Chondrocyte (in vitro differentiated cells): ENCODE measurements at regions not wholly inside any gene's neighbourhood (a gene's known extent, or its start where the extent isn't known, plus 50 kb on each side); places are given as distances from the start of the nearest gene placed in this dataset.

ENCODE experiments used
- DNase-seq: peaks from one replicate; pipeline ENCODE4 v3.0.0; 2021; ENCODE audit warnings: mixed read lengths, low spot score
- H3K27ac Mint-ChIP-seq: one replicate; pipeline ENCODE4 v1.8.0; 2021; ENCODE audit warnings: mild to moderate bottlenecking, moderate library complexity, mixed read lengths; ENCODE audit not compliant: unreplicated experiment
- H3K27me3 Mint-ChIP-seq: 2 replicates; pipeline ENCODE4 v1.8.0; 2021; ENCODE audit warnings: low read depth, mixed read lengths
- H3K36me3 Mint-ChIP-seq: 2 replicates; pipeline ENCODE4 v1.8.0; 2021; ENCODE audit warnings: low read depth, mixed read lengths
- H3K4me1 Mint-ChIP-seq: 2 replicates; pipeline ENCODE4 v1.8.0; 2021; ENCODE audit warnings: low read depth, mild to moderate bottlenecking, mixed read lengths
- H3K4me3 Mint-ChIP-seq: one replicate; pipeline ENCODE4 v1.8.0; 2021; ENCODE audit warnings: mild to moderate bottlenecking, moderate library complexity, mixed read lengths; ENCODE audit not compliant: unreplicated experiment
- H3K9me3 Mint-ChIP-seq: 2 replicates; pipeline ENCODE4 v1.8.0; 2021; ENCODE audit warnings: low read depth, mixed read lengths
- TF ChIP-seq, protein P1 (sequence below): fragments of 200-600 bp; sonication (generic); IDR thresholded peaks from 2 replicates; pipeline ENCODE4 v1.5.0; 2021; ENCODE audit warnings: antibody characterized with exemption, mild to moderate bottlenecking, moderate library complexity

DNA sequence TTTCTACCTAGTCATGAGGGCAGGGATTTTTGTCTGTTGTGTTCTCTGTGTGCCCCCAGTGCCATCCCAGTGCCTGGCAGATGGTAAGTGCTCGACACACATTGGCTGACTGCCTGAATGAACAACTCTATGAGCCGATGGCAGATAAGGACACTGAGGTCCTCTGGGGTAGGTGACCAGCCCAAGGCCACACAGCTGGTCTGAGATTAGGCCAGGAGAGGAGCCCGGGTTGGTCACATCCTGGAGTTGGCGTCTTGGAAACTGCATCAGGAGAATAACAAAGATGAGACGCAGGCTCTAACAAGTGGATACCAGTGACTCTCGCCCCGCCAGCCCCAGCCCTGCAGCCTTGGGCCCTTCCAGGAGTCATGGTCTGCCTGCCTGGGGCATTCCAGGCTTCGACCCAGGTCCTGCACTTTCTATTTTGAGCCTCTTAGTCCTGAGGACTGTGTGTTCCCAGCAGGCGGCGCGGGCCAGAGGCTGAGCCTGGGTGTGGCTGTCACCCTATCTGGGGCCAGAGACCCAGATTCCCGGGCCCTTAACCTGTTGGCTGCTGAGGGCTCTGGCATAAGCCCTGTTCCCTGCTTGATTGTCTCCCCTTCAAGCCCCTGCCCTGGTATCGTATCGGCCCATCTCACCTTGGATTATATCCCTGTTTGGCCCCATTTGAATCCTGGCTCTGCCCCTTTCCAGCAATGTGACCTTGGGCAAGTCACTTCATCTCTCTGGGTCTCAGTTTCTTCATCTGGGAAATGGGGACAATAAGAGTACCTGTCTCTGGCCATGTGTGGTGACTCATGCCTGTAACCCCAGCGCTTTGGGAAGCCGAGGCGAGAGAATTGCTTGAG is 88.3 kb downstream of the CEBPB start:
- H3K27me3 Mint-ChIP-seq: no peaks in the 10 kb centered on the region
- H3K9me3 Mint-ChIP-seq: no peaks in the 10 kb centered on the region
- H3K4me1 Mint-ChIP-seq: peaks cover 20% of the 10 kb centered on the region
- no peak overlapping the region for H3K4me3 Mint-ChIP-seq
- no peak for DNase-seq
- TF ChIP-seq, protein P1, sequence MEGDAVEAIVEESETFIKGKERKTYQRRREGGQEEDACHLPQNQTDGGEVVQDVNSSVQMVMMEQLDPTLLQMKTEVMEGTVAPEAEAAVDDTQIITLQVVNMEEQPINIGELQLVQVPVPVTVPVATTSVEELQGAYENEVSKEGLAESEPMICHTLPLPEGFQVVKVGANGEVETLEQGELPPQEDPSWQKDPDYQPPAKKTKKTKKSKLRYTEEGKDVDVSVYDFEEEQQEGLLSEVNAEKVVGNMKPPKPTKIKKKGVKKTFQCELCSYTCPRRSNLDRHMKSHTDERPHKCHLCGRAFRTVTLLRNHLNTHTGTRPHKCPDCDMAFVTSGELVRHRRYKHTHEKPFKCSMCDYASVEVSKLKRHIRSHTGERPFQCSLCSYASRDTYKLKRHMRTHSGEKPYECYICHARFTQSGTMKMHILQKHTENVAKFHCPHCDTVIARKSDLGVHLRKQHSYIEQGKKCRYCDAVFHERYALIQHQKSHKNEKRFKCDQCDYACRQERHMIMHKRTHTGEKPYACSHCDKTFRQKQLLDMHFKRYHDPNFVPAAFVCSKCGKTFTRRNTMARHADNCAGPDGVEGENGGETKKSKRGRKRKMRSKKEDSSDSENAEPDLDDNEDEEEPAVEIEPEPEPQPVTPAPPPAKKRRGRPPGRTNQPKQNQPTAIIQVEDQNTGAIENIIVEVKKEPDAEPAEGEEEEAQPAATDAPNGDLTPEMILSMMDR: peak; percentile 68
- H3K36me3 Mint-ChIP-seq: no peaks in the 10 kb centered on the region
- H3K27ac Mint-ChIP-seq: peak overlapping the region; percentile 27

DNA sequence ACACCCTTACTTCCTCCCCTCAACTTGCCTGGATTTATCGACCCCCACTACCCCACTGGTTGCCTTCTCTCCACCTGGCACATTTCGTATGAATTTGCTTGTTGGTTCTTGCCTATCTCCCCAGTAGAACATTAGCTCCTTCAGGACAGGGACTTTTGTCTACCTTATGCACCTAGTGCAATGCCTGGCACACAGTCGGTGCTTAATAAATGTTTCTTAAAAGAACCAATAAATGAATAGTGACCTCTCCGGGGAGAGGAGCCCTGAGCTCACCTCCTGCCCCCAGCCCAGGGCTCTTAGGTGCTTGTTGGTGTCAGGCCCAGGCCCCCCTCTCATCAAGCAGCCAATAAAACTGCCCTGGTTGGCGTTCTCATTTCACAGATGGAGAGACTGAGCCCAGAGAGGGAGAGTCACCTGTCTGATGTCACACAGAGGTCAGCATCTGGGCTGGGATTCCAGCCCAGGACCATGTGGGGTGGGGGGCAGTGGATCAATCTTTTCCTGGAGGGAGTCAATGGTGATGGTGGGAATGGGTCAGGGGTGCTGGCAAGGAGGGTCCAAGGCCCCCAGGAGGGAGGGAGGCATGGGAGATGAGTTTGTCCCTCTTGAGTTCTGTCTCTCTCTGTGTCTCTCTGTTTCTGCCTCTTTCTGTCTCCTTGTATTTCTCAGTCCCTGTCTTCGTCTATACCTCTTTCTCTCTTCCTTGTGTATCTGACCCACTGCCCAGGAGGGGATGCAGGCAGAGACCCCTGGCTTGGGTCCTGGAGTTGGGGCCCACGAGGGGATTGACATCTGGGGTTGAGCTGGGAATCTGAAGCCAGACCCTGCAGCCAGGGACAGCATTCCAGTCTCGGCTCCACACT is 89.6 kb downstream of the CEBPB start:
- Mint-ChIP-seq H3K27me3 (no peaks in the 10 kb centered on the region), H3K9me3 (no peaks in the 10 kb centered on the region), H3K4me3 (no peak overlapping the region), H3K27ac (no peak overlapping the region), H3K36me3 (no peaks in the 10 kb centered on the region), H3K4me1 (peaks cover 31% of the 10 kb centered on the region)
- no peak for DNase-seq
- TF ChIP-seq, protein P1: no peak

DNA sequence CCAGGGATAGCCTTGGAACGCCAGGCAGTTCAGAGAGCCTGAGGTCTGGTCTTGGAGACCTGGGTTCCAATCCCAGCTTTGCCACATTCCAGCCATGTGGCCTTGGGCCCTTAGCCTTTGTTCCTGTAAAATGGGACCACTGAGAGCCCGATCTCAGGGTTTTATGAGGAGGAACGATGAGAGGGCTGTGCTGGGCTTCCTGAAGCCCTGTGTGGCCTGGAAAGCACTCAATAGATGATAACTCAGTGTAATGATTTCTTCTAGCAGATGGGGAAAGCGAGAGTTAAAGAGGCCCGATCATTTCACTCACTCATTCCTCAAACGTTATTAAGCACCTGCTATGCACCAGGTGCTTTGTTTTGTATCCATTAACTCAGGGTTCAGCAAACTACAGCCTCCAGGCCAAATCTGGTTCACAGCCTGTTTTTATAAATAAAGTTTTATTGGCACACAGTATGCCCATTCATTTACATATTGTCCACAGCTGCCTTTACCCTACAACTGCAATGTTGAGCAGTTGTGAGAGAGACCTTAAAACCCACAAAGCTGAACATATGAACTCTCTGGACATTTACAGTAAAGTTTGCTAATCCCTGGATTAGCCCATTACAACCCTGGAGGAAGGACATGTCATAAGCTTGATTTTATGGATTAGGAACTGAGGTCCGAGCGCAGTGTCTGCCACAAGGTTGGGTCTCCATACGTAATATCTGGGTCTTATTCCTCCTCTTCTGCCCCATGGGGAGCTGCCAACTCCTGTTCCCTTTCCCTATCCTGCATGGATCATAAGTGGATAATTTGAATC is 90.4 kb downstream of the CEBPB start:
- H3K36me3 Mint-ChIP-seq: no peaks in the 10 kb centered on the region
- H3K27me3 Mint-ChIP-seq: no peaks in the 10 kb centered on the region
- H3K27ac Mint-ChIP-seq: no peak overlapping the region
- H3K4me1 Mint-ChIP-seq: peaks cover 40% of the 10 kb centered on the region
- H3K4me3 Mint-ChIP-seq: no peak overlapping the region
- TF ChIP-seq, protein P1: no peak
- H3K9me3 Mint-ChIP-seq: no peaks in the 10 kb centered on the region
- no peak for DNase-seq

DNA sequence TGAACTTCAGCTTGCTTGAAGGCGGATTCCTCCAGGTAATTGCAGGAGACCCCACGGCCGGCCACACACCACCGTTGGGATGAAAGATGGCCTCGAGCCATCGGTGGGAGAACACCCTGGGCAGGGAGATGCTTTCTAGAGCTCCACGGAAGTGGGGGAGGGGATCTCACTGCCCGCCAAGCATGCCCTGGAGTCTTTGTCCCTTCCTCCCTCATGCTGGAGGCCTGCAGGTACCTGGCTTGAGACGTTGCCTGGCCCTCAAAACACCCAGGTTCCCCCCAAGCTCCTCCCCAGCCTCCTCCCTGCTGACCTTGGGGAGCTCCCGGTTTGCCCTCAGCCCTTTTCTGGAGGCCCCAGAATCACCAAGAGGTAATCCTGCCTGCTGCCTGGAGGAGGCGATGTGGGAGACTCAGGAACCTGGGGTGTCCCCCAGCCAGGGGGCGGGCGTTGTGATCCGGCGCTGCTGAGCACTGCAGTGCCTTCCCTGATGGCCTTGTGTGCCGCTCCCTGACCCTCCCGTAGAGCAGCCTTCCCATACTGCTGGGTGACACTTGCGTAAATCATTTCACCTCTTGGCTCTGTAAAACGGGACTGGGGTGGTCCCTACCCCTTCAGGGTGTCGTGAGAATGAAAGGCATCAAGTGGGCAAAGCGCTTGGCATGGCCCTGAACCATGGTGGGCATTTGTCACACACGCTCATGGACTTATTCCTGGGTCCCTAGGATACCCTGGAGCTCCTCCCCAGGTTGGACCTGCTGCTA is 91.4 kb downstream of the CEBPB start:
- Mint-ChIP-seq H3K27ac (no peak overlapping the region), H3K9me3 (no peaks in the 10 kb centered on the region), H3K27me3 (no peaks in the 10 kb centered on the region), H3K36me3 (no peaks in the 10 kb centered on the region), H3K4me3 (no peak overlapping the region), H3K4me1 (peaks cover 49% of the 10 kb centered on the region)
- TF ChIP-seq, protein P1: peak; percentile 44
- DNase-seq: no peak
